ENCODE measurements at regions not wholly inside any gene's neighbourhood (a gene's known extent, or its start where the extent isn't known, plus 50 kb on each side); places are given as distances from the start of the nearest gene placed in this dataset.
A peak's percentile ranks its signal among the peaks of the same experiment; 100 is the strongest.

DNA sequence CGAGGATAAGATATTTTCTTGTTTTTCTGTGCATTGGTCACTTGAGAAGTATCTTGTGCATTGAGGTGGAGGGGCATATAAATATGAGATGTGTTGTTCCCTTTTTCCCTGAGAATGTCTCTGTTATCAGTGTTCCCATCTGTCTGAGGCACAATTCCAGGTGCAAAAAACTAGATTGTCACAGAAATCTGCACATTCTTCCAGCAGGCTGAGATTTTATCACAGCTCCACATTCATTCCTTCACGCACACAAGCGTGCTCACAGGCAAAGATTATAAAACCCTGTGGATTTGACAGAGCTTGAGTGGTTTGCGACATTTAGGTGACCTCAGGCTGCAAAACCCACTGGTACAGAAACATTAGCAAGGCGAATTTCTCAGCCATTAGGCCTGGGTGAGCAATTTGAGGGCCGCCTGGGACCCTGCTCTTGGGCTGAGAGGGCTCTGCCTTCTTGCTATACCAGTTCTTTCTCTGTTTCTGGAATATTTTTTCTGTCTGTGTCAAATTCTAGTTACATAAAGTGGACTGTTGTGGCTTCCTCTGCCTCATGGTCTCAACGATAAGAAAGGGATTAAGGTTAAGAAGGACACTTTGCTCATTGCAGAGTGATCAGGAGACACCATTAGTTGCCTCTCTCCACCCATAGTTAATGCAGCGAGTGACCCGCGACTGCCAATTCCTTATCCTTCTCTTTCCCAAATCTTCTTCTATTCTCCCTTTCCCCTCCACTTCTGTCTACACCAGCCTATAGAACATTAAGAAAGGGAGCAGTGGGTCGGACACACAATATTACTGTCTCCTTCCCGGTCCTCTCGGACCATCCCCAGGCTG is 86.7 kb upstream of the C1QTNF7 start:
- DNase-seq = no peak

- DNase-seq = no peak
These were observed 86.0 kb upstream of the C1QTNF7 start for GRCh38 chr4:15341733-15342300.

GRCh38 chr4:15343000-15343399 is 84.8 kb upstream of the C1QTNF7 start:
- no peak for DNase-seq

DNA sequence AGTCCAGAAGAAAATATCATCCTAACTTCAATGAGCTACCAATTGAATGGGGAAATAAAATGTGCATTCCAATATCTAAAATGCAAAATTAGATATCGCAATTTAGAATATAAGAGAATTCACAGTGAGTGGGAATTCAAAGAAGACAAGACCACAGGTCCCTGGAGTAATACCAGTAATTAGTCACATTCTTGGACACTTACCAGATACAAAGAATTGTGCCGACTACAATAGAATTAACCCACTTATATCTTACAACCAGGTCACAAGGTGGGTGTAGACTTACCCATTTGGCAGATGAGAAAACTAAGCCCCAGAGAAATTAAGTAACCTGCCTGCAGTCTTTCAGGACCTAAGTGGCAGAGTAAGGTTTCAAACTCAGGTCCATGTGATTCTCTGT is 84.3 kb upstream of the C1QTNF7 start:
- no peak for DNase-seq

GRCh38 chr4:15344041-15344440 is 83.8 kb upstream of the C1QTNF7 start:
- peak; percentile 17 for DNase-seq

GRCh38 chr4:15345134-15345533 is 82.7 kb upstream of the C1QTNF7 start:
- DNase-seq = no peak

- DNase-seq = peak; percentile 44
These were observed 79.6 kb upstream of the C1QTNF7 start for GRCh38 chr4:15348236-15348635.

GRCh38 chr4:15348695-15349094 is 79.1 kb upstream of the C1QTNF7 start:
- no peak for DNase-seq

DNA sequence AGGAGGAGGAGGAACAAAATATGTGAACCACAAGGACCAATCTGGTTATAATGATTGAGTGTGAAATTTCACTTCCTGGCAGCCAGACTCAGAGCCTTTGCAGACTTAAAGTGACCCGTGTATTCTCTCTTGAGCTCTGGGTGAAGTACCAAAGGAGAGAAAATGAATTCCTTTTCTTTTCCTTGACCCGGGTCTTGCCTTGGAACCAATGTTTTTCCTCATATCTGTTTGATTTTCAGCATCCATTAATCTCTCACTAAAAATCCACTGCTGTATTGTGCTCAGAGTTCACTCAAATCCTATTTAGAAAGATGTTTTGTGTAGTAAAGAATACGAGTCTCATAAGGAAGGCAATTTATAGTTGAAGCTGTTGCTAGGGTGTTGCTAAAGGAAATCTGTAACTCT is 78.3 kb upstream of the C1QTNF7 start:
- DNase-seq = no peak

DNA sequence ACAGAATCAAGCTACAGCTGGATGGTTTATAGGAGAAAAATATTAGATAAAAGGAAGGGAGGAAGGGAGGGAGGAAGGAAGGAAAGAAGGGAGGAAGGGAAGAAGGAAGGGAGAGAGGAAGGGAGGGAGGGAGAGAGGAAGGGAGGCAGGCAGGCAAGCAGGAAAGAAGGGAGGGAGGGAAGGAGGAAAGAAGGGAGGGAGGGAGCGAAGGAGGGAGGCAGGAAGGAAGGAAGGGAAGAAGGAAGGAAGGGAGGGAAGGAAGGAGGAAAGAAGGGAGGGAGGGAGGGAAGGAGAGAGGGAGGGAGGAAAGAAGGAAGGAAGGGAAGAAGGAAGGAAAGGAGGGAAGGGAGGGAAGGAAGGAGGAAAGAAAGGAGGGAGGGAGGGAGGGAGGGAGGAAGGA is 77.9 kb upstream of the C1QTNF7 start:
- no peak for DNase-seq

DNA sequence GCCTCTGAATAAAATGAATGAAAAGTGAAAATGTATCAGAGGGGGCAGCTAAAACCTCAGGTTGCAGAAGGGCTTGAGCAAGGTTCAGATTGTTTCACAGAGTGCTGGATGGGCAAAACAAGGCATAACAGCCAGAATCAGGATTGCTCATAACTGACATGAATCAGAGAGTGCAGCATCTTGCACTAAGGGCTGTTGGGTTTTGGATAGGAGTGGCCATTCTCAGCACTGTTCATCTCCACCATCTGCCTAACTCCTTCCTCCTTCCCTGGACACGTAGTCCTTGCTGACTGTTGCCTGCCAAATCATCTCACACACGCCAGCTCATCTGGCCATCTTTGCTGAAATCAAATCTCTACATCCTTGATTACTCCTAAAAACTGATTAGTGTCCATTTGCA is 75.3 kb upstream of the C1QTNF7 start:
- DNase-seq = no peak

- no peak for DNase-seq
These were observed 74.6 kb upstream of the C1QTNF7 start for GRCh38 chr4:15353207-15353606.

GRCh38 chr4:15354371-15355297 is 73.2 kb upstream of the C1QTNF7 start:
- DNase-seq = no peak

GRCh38 chr4:15361529-15361928 is 66.3 kb upstream of the C1QTNF7 start:
- no peak for DNase-seq

DNA sequence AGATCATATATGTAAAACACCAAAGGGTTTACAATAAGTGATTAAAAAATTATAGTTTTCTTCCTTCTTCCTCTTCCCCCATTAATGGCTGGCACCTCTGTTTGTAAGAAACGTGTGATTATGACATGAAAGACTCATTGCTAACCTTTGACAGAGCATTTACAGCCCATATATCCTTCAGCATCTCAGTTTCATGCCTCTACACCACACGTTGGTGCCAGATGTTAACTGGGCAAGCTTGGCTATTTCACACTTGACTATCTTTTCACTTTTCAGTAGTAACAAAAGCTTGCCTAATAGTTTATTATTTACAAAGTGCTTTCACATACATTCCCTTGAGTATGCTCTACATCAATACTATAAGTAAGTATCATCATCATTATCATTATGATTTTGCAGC is 65.3 kb upstream of the C1QTNF7 start:
- DNase-seq = no peak

- no peak for DNase-seq
These were observed 63.6 kb upstream of the C1QTNF7 start for GRCh38 chr4:15364183-15364582.

GRCh38 chr4:15365641-15366040 is 62.2 kb upstream of the C1QTNF7 start:
- DNase-seq = no peak

DNA sequence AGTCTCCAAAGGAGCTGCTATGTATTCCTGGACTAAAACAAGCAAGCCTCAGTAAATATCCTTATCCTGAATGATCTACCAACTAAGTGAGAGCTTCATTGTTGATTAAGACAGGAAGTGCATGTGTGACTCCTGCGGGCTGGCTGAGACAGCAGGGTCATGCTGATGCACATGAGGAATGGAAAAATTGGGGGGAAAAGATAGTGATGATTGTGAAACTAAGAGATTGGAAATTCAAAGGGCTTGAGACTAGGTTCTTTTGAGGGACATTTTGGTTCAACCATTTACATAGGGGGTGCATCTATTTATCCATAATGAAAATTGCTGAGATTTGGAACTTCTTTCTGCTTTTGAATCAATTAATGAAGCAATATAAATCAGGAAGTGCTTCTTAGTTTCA is 61.1 kb upstream of the C1QTNF7 start:
- DNase-seq = no peak

DNA sequence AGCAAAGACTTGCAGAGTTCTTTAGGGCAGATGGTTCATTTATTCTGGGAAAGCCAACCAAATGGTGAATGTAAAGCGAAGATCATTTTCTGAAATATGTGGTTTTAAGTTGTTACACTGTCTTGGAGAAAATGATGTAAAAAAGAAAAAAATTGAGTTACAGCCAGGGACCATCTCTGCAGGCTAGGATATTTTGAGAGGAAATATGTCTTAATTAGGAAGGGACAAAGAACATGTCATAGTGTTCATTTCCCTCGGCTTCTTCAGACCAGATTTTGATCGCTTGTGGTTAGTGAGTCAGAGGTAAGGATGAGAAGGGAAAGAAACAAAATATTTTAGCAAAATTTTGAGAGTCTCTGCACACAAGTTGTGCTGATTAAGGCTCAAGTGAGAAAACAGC is 59.0 kb upstream of the C1QTNF7 start:
- DNase-seq = no peak

- DNase-seq = no peak
These were observed 57.5 kb upstream of the C1QTNF7 start for GRCh38 chr4:15370296-15370695.

- DNase-seq = no peak
These were observed 54.5 kb upstream of the C1QTNF7 start for GRCh38 chr4:15373363-15373762.

- DNase-seq = no peak
These were observed 53.2 kb upstream of the C1QTNF7 start for GRCh38 chr4:15374656-15375055.

DNA sequence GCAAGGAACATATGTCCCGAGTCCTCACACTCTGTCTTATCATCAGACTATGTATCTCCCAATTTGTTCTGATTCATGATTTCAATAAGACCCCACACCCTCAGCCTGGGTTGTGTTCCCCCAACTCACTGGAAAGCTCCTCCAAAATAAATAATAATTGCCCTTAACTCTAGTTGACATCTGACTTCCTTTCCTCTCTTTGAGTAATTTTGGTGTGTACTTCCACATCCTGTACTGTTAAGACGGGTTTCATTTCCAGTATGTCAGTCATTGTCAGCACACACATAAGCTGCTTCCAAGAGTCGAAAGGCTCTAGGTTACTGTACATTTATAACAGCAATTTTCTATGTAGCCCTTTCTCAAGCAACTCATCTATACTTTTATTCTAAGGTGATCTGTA is 52.2 kb upstream of the C1QTNF7 start:
- DNase-seq = no peak

DNA sequence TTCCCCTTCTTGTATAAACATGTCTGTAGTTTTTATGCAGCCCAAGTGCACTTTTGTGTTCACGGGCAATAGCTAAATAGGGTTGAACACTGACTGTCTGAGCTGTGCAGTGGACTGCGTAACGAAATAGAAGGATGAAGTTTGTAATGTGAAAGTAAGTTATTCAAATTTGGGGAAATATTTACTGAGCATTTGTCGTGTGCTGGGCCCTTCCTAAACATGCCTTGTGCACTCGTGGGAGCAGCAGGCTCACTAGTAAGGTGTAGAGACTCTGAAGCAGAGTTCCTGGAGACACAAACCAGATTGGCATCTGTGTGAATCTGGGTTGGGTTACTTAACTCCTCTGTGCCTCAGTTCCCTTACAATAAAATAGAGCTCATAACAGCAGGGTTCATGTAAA is 51.7 kb upstream of the C1QTNF7 start:
- no peak for DNase-seq
